CD1c-positive myeloid dendritic cell (primary cell): ENCODE measurements at regions not wholly inside any gene's neighbourhood (a gene's known extent, or its start where the extent isn't known, plus 50 kb on each side); places are given as distances from the start of the nearest gene placed in this dataset.
"Not testable (repeated sequence)": the region's sequence is repeated elsewhere in the genome, so short reads cannot be mapped to it uniquely, and the experiment has no call there.

ENCODE experiments used
- DNase-seq: peaks from one replicate; pipeline ENCODE4 v3.0.0-alpha.2; 2016; ENCODE audit errors: extremely low spot score

- DNase-seq: no peak
Observed at GRCh38 chr6:73943930-73944652, 248.1 kb downstream of the CD109 start.

- DNase-seq: no peak
Observed at GRCh38 chr6:73943411-73943810, 247.4 kb downstream of the CD109 start.

GRCh38 chr6:73942592-73943186 lies 246.7 kb downstream of the CD109 start:
- DNase-seq: no peak

- no peak for DNase-seq
Observed at GRCh38 chr6:73941892-73942291, 245.9 kb downstream of the CD109 start.

- DNase-seq: no peak
Observed at GRCh38 chr6:73937805-73938204, 241.8 kb downstream of the CD109 start.

- no peak for DNase-seq
Observed at GRCh38 chr6:73932866-73933265, 236.9 kb downstream of the CD109 start.

- no peak for DNase-seq
Observed at GRCh38 chr6:73929405-73929804, 233.4 kb downstream of the CD109 start.

- no peak for DNase-seq
Observed at GRCh38 chr6:73927421-73927820, 231.4 kb downstream of the CD109 start.

GRCh38 chr6:73925703-73926102 lies 229.7 kb downstream of the CD109 start:
- DNase-seq: not testable (repeated sequence)

- no peak for DNase-seq
Observed at GRCh38 chr6:73923905-73924485, 228.0 kb downstream of the CD109 start.

GRCh38 chr6:73903155-73903554 lies 207.2 kb downstream of the CD109 start:
- no peak for DNase-seq

GRCh38 chr6:73901986-73902385 lies 206.0 kb downstream of the CD109 start:
- no peak for DNase-seq

- DNase-seq: no peak
Observed at GRCh38 chr6:73901311-73901710, 205.3 kb downstream of the CD109 start.

GRCh38 chr6:73898599-73898998 lies 202.6 kb downstream of the CD109 start:
- DNase-seq: no peak

- no peak for DNase-seq
Observed at GRCh38 chr6:73893696-73894095, 197.7 kb downstream of the CD109 start.

- no peak for DNase-seq
Observed at GRCh38 chr6:73888050-73888449, 192.0 kb downstream of the CD109 start.

- DNase-seq: no peak
Observed at GRCh38 chr6:73885393-73885792, 189.4 kb downstream of the CD109 start.

- DNase-seq: no peak
Observed at GRCh38 chr6:73884540-73884939, 188.5 kb downstream of the CD109 start.

- DNase-seq: no peak
Observed at GRCh38 chr6:73879501-73880293, 183.7 kb downstream of the CD109 start.

GRCh38 chr6:73878403-73878802 lies 182.4 kb downstream of the CD109 start:
- no peak for DNase-seq
